Nephron (organoid): ENCODE measurements at regions not wholly inside any gene's neighbourhood (a gene's known extent, or its start where the extent isn't known, plus 50 kb on each side); places are given as distances from the start of the nearest gene placed in this dataset.

Source experiments
- H3K27ac Mint-ChIP-seq, 3 experiments: 2 replicates each; pipeline ENCODE4 v1.8.0; 2020; ENCODE audit warnings: mixed read lengths in 3 of 3, mild to moderate bottlenecking in 2 of 3, moderate library complexity in 1 of 3
- H3K27me3 Mint-ChIP-seq: 2 replicates; pipeline ENCODE4 v1.8.0; 2021; ENCODE audit warnings: low read depth, mild to moderate bottlenecking, moderate library complexity, mixed read lengths
- H3K36me3 Mint-ChIP-seq: 2 replicates; pipeline ENCODE4 v1.8.0; 2020; ENCODE audit warnings: low read depth, mixed read lengths
- H3K4me1 Mint-ChIP-seq: 2 replicates; pipeline ENCODE4 v1.8.0; 2020; ENCODE audit warnings: mixed read lengths
- H3K4me3 Mint-ChIP-seq, 3 experiments: 2 replicates each; pipeline ENCODE4 v1.8.0; 2020; ENCODE audit warnings: mild to moderate bottlenecking in 3 of 3, mixed read lengths in 3 of 3, moderate library complexity in 2 of 3
- H3K9me3 Mint-ChIP-seq: 2 replicates; pipeline ENCODE4 v1.8.0; 2020; ENCODE audit warnings: mixed read lengths
- TF ChIP-seq, protein P1 (sequence below), 3 experiments: fragments of 200-600 bp; sonication (generic); IDR thresholded peaks; one replicate each; pipeline ENCODE4 v1.5.0; 2021; ENCODE audit warnings: antibody characterized with exemption in 3 of 3; ENCODE audit not compliant: unreplicated experiment in 3 of 3

DNA sequence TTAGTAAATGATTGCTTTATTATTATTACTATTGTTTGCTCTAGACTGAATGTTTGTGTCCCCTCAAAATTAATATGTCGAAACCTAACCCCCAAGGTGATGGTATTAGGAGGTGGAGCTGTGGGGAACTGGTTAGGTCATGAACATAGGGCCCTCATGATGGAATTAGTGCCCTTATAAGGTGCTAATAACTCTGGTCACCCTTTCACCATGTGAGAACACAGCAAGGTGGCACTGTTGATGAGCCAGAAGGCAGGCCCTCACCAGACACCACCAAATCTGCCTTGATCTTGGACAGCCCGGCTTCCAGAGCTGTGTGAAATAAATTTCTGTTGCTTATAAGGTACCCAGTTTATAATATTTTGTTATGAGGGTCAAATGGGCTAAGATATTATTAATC is 95.8 kb downstream of the BDNF start:
- no peaks in the 10 kb centered on the region for H3K9me3 Mint-ChIP-seq
- TF ChIP-seq, protein P1, sequence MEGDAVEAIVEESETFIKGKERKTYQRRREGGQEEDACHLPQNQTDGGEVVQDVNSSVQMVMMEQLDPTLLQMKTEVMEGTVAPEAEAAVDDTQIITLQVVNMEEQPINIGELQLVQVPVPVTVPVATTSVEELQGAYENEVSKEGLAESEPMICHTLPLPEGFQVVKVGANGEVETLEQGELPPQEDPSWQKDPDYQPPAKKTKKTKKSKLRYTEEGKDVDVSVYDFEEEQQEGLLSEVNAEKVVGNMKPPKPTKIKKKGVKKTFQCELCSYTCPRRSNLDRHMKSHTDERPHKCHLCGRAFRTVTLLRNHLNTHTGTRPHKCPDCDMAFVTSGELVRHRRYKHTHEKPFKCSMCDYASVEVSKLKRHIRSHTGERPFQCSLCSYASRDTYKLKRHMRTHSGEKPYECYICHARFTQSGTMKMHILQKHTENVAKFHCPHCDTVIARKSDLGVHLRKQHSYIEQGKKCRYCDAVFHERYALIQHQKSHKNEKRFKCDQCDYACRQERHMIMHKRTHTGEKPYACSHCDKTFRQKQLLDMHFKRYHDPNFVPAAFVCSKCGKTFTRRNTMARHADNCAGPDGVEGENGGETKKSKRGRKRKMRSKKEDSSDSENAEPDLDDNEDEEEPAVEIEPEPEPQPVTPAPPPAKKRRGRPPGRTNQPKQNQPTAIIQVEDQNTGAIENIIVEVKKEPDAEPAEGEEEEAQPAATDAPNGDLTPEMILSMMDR (IDR thresholded peaks at IDR 0.05; ENCODE audit: unreplicated experiment in 3 of 3): no peak
- H3K36me3 Mint-ChIP-seq: no peaks in the 10 kb centered on the region
- no peaks in the 10 kb centered on the region for H3K4me1 Mint-ChIP-seq
- no peak overlapping the region for H3K4me3 Mint-ChIP-seq
- peaks cover 7% of the 10 kb centered on the region for H3K27me3 Mint-ChIP-seq
- H3K27ac Mint-ChIP-seq: no peak overlapping the region

DNA sequence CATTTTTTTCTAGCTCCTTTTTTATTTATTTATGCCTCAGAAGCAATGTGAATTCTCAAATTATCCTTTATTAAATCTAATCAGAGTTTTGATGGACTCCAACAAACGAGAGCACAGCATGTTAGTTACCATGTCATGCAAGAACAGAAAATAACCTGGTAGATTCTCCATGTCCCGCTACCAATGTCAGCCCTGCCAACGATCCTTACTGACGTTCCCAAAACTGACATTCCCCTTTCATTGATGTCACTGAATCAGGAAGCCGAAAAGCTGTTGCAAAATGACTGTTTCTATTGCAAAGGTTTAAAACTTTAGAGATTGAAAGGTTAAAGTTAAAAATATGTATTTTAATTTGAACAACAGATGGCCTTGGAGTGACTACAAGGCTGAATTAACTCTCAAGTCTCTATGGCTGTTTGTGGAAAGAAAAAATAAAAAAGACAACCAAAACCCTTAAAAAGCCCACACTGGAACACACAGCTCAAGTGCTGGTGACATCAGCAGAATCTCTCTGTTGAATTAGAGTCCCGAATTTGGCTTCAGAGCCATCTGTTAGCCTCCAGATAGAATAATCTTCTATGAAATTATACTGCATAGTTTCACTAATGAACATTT is 96.8 kb downstream of the BDNF start:
- H3K4me1 Mint-ChIP-seq: no peaks in the 10 kb centered on the region

DNA sequence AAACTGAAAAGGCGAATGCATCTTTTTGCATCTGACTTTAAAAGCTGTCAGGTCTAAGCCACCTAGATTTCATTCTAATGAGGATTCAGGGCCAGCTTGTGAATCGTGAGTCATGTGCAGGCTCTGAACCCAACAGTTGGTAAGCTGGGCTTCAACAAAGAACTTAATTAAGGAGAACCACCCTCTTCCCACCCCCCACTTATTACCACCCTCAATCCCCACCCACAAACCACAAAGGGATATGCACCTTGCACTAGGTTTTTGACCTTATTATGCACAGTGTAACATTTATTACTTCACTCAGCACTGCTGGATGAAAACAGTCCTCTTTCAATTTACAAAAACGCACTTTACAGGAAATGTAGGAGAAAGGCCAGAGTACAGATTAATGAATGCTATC is 94.1 kb upstream of the LIN7C start:
- no peaks in the 10 kb centered on the region for H3K4me1 Mint-ChIP-seq

More for the DNA sequence above, 96.8 kb downstream of the BDNF start:
- Mint-ChIP-seq H3K27ac (no peak overlapping the region), H3K4me3 (no peak overlapping the region), H3K9me3 (no peaks in the 10 kb centered on the region), H3K27me3 (peaks cover 7% of the 10 kb centered on the region), H3K36me3 (no peaks in the 10 kb centered on the region)
- TF ChIP-seq, protein P1 (IDR thresholded peaks at IDR 0.05; ENCODE audit: unreplicated experiment in 3 of 3): no peak

DNA sequence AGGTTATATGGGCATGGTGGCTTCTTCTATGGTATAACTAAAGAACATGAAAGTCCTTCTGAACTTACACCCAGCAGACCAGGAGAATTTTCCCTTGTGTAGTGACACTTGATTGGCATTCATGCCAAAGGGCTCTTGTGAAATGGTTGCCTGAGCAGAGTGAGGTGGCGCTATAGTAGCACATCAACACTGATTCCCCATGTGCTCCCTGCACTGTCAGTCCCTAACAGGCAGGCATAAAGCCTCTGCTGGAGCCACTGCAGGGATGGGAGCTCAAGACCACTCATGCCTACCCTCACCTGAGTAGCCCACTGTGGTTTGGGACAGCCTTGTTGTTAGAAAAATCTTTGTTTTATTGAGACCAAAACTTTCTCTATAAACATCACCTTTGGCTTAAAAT is 92.6 kb upstream of the LIN7C start:
- Mint-ChIP-seq H3K4me3 (no peak overlapping the region), H3K27ac (no peak overlapping the region), H3K36me3 (peaks cover 4% of the 10 kb centered on the region), H3K4me1 (no peaks in the 10 kb centered on the region), H3K9me3 (peaks cover 2% of the 10 kb centered on the region), H3K27me3 (peaks cover 7% of the 10 kb centered on the region)
- TF ChIP-seq, protein P1 (IDR thresholded peaks at IDR 0.05; ENCODE audit: unreplicated experiment in 3 of 3): no peak

More for the DNA sequence above, 94.1 kb upstream of the LIN7C start:
- H3K9me3 Mint-ChIP-seq: no peaks in the 10 kb centered on the region
- TF ChIP-seq, protein P1 (IDR thresholded peaks at IDR 0.05; ENCODE audit: unreplicated experiment in 3 of 3): no peak
- H3K36me3 Mint-ChIP-seq: no peaks in the 10 kb centered on the region
- no peak overlapping the region for H3K4me3 Mint-ChIP-seq
- H3K27ac Mint-ChIP-seq: no peak overlapping the region
- H3K27me3 Mint-ChIP-seq: peaks cover 7% of the 10 kb centered on the region

DNA sequence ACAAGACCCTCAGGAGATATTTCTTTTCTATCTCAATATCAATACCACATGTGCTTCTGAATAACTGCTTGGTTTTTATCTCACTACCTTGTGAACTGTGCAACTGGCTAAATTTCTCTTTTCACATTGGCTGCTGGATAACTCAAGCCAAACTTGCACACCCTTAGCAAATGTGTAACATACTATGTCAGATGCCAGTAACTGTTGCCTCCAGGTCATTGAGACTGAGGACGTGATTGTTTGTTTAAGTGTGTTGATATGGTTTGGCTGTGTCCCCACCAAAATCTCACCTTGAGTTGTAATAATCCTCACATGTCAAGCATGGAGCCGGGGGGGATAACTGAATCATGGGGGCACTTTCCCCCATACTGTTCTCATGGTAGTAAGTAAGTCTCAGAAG is 90.2 kb upstream of the LIN7C start:
- no peak overlapping the region for H3K27ac Mint-ChIP-seq
- TF ChIP-seq, protein P1 (IDR thresholded peaks at IDR 0.05; ENCODE audit: unreplicated experiment in 3 of 3): no peak
- peaks cover 2% of the 10 kb centered on the region for H3K9me3 Mint-ChIP-seq
- peaks cover 4% of the 10 kb centered on the region for H3K36me3 Mint-ChIP-seq
- H3K4me3 Mint-ChIP-seq: no peak overlapping the region
- peaks cover 5% of the 10 kb centered on the region for H3K27me3 Mint-ChIP-seq
- H3K4me1 Mint-ChIP-seq: no peaks in the 10 kb centered on the region

DNA sequence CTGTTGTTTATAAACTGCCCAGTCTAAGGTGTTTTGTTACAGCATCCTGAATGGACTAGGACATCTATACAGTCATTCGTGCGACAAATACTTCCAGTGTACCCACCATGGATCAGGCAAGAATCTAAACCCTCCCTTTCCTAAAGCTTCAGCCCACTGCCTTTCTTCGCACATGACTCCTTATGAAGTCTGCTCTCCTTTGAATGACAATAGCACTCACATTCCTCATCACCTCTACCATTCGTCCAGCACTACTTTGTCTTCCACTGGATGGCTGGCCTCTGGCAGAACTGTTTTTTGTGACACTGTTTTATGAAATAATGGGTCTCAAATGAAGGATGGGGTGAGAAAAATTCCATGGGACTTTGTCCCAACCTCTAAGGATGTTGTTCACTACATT is 89.8 kb upstream of the LIN7C start:
- Mint-ChIP-seq H3K36me3 (peaks cover 4% of the 10 kb centered on the region), H3K4me3 (no peak overlapping the region), H3K9me3 (peaks cover 2% of the 10 kb centered on the region), H3K27me3 (peaks cover 5% of the 10 kb centered on the region), H3K4me1 (no peaks in the 10 kb centered on the region), H3K27ac (no peak overlapping the region)
- TF ChIP-seq, protein P1 (IDR thresholded peaks at IDR 0.05; ENCODE audit: unreplicated experiment in 3 of 3): no peak
